Esophagus squamous epithelium (tissue), 5 donors: ENCODE measurements at regions not wholly inside any gene's neighbourhood (a gene's known extent, or its start where the extent isn't known, plus 50 kb on each side); places are given as distances from the start of the nearest gene placed in this dataset.
"Not testable (repeated sequence)": the region's sequence is repeated elsewhere in the genome, so short reads cannot be mapped to it uniquely, and the experiment has no call there.

Source experiments
- DNase-seq: peaks from one replicate; lab custom pipeline; 2025; lab: John Stamatoyannopoulos, UW
- H3K27ac ChIP-seq, 4 donors: fragments of 200-600 bp; sonication (generic); one replicate each; pipeline ENCODE4 v1.5.1; 2016 to 2019; ENCODE audit warnings: mild to moderate bottlenecking in 1 of 4
- H3K27me3 ChIP-seq, 4 donors: fragments of 200-600 bp; sonication (generic); 1 replicate in 3 of 4; 2 replicates in 1 of 4; pipeline versions ENCODE4 v1.5.1 to v1.6.0; 2017 to 2021; ENCODE audit warnings: antibody characterized with exemption in 1 of 4
- H3K36me3 ChIP-seq, 3 donors: fragments of 200-600 bp; sonication (generic); one replicate each; pipeline ENCODE4 v1.5.1; 2016 to 2019
- H3K4me1 ChIP-seq, 3 donors: fragments of 200-600 bp; sonication (generic); one replicate each; pipeline ENCODE4 v1.5.1; 2017 to 2019
- H3K4me3 ChIP-seq, 4 donors: fragments of 200-600 bp; sonication (generic); 1 replicate in 3 of 4; 2 replicates in 1 of 4; pipeline ENCODE4 v1.5.1; 2016 to 2019; ENCODE audit warnings: mild to moderate bottlenecking in 2 of 4, moderate library complexity in 1 of 4
- H3K9me3 ChIP-seq, 3 donors: fragments of 200-600 bp; sonication (generic); one replicate each; pipeline ENCODE4 v1.5.1; 2016 to 2019
- POLR2A ChIP-seq, 4 donors: fragments of 450-650 bp; IDR thresholded peaks; one replicate each; pipeline ENCODE4 v1.6.1; 2017; ENCODE audit warnings: antibody characterized with exemption in 4 of 4, mild to moderate bottlenecking in 4 of 4, moderate library complexity in 3 of 4
- WGBS, 2 donors: methylation state at CpG; one replicate each; pipeline ENCODE4 v1.1.5; 2018; 5-methylcytosine and 5-hydroxymethylcytosine counted together
- intact Hi-C: fragments of 100-400 bp; cut with DNase I; formaldehyde crosslinking; loops from one replicate; pipeline ENCODE4 v1.15.0; 2022
- TF ChIP-seq, protein P1 (sequence below), 6 experiments: fragments of 450-650 bp in 4 of 6; fragments of 200-600 bp in 2 of 6; sonication (generic) in 2 of 6; IDR thresholded peaks; one replicate each; pipeline ENCODE4 v1.5.1; 2016 to 2019; ENCODE audit warnings: antibody characterized with exemption in 6 of 6, mild to moderate bottlenecking in 4 of 6, moderate library complexity in 4 of 6
- donor health status: DM: yes; HTN: yes; CAD: no.

DNA sequence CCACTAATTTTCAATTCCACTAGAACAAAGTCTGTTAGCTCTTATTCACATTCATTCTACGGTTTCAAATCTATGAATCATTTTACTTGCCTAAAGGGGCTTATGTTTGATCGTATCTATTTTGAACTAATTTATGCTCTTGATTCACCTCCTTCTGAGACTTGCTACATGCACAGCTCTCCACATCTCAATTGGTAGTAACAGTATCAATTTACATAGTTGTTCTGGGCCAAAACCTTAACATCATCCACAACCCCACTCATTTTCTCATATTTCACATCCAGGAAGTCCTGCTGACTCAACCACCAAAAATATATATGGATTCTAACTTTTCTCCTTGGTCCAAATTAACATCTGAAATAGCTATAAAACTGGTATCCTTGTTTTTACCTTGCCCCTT lies 208.6 kb downstream of the RASSF9 start:
- no peak overlapping the region for H3K27ac ChIP-seq
- no peaks in the 10 kb centered on the region for H3K27me3 ChIP-seq
- H3K4me3 ChIP-seq, result no peak overlapping the region
- no peak for TF ChIP-seq POLR2A (IDR thresholded peaks at IDR 0.05)
- TF ChIP-seq, protein P1, sequence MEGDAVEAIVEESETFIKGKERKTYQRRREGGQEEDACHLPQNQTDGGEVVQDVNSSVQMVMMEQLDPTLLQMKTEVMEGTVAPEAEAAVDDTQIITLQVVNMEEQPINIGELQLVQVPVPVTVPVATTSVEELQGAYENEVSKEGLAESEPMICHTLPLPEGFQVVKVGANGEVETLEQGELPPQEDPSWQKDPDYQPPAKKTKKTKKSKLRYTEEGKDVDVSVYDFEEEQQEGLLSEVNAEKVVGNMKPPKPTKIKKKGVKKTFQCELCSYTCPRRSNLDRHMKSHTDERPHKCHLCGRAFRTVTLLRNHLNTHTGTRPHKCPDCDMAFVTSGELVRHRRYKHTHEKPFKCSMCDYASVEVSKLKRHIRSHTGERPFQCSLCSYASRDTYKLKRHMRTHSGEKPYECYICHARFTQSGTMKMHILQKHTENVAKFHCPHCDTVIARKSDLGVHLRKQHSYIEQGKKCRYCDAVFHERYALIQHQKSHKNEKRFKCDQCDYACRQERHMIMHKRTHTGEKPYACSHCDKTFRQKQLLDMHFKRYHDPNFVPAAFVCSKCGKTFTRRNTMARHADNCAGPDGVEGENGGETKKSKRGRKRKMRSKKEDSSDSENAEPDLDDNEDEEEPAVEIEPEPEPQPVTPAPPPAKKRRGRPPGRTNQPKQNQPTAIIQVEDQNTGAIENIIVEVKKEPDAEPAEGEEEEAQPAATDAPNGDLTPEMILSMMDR (IDR thresholded peaks at IDR 0.05), result no peak
- peaks cover 0 to 24% (median 0%) of the 10 kb centered on the region in 3 donors for H3K4me1 ChIP-seq
- WGBS, 2 donors, result 36 to 68% methylated on average over 2 of the region's 2 CpGs
- no peaks in the 10 kb centered on the region for H3K36me3 ChIP-seq
- DNase-seq, result no peak
- no peaks in the 10 kb centered on the region for H3K9me3 ChIP-seq
- intact Hi-C loops, result no loop called here

DNA sequence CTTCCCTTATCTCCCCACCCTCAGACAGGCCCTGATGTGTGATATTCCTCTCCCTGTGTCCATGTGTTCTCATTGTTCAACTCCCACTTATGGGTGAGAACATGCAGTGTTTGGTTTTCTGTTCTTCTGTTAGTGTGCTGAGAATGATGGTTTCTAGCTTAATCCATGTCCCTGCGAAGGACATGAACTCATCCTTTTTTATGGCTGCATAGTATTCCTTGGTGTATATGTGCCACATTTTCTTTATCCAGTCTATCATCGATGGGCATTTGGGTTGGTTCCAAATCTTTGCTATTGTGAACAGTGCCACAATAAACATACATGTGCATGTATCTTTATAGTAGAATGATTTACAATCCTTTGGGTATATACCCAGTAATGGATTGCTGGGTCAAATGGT lies 207.6 kb downstream of the RASSF9 start:
- H3K4me3 ChIP-seq, H3K9me3 ChIP-seq, H3K27me3 ChIP-seq, H3K27ac ChIP-seq, H3K36me3 ChIP-seq, DNase-seq, intact Hi-C loops: not testable (repeated sequence)
- WGBS, 2 donors, result 84 to 92% methylated on average over 2 of the region's 2 CpGs
- H3K4me1 ChIP-seq, result peaks cover 0 to 33% (median 0%) of the 10 kb centered on the region in 3 donors

DNA sequence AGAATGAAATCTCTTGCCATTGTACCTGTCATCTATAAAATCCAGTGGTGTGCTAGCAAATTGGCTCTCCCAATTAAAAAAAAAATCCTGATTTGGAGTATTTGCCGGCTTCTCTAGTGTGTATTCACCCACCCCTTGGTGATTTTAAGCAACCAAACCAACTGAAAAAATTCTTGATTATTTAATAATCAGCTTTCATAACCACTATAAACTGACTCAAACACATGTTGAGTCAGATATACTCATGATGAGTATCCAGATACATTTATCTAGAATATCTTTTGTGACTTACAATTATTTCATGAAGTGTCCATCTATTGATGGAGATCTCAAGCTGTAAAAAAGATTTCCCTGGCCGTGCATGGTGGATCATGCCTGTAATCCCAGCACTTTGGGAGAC lies 205.4 kb downstream of the RASSF9 start:
- H3K4me3 ChIP-seq, result no peak overlapping the region
- intact Hi-C loops, result no loop called here
- H3K36me3 ChIP-seq, result no peaks in the 10 kb centered on the region
- WGBS, 2 donors, result 71 to 79% methylated on average over 2 of the region's 2 CpGs
- DNase-seq, result no peak
- H3K27me3 ChIP-seq, result no peaks in the 10 kb centered on the region
- peaks cover 0 to 36% (median 0%) of the 10 kb centered on the region in 3 donors for H3K4me1 ChIP-seq
- no peaks in the 10 kb centered on the region for H3K9me3 ChIP-seq
- H3K27ac ChIP-seq, result no peak overlapping the region
- TF ChIP-seq, protein P1 (IDR thresholded peaks at IDR 0.05), result no peak
- TF ChIP-seq POLR2A (IDR thresholded peaks at IDR 0.05), result no peak

DNA sequence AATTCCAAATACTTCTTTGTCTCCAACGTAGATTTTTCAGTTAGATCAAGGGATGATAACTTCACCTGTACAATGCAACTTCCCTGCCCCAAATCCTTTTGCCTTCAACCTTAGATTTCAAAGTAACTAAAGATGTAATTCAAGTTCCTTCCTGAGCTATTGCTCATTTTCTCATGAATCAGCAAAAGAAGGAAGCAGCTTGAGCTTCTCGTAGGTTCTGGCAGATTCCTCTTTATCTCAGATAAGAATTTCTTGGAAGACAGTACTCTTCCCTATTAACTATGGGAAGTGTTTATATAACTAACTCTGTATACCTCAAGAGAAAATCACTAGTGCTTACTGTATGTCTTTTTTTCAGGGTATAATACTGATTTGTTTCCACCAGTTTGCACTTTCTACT lies 203.8 kb downstream of the RASSF9 start:
- H3K9me3 ChIP-seq, result no peaks in the 10 kb centered on the region
- H3K4me1 ChIP-seq, result peaks cover 0 to 24% (median 0%) of the 10 kb centered on the region in 3 donors
- no peak for DNase-seq
- no peak for TF ChIP-seq POLR2A (IDR thresholded peaks at IDR 0.05)
- TF ChIP-seq, protein P1 (IDR thresholded peaks at IDR 0.05), result no peak
- H3K27ac ChIP-seq, result no peak overlapping the region
- no peaks in the 10 kb centered on the region for H3K36me3 ChIP-seq
- intact Hi-C loops, result no loop called here
- H3K27me3 ChIP-seq, result no peaks in the 10 kb centered on the region
- H3K4me3 ChIP-seq, result no peak overlapping the region
- WGBS, 2 donors, result 5 to 8% methylated on average over 2 of the region's 2 CpGs

DNA sequence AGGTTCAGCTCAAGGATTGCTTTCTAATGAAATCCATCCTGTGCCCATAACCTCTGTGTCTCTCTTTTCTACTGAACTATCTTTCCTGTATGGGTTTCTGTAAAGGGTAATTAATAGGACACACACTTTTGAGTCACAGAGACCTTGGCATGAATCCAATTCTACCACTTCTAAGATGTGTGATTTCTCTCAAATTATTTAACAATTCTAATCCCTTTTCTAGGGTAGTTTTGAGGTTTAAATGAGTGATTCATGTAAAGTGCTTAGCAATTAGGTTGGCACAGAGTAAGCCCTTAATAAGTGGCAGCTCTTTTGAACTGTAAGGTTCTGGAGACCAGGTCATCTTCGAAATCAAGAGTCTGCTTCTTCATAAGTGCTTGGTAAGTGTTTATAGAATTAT lies 202.7 kb downstream of the RASSF9 start:
- H3K27me3 ChIP-seq, result no peaks in the 10 kb centered on the region
- no peak overlapping the region for H3K27ac ChIP-seq
- intact Hi-C loops, result no loop called here
- TF ChIP-seq, protein P1 (IDR thresholded peaks at IDR 0.05), result no peak
- no peak for TF ChIP-seq POLR2A (IDR thresholded peaks at IDR 0.05)
- H3K4me3 ChIP-seq, result no peak overlapping the region
- DNase-seq, result no peak
- H3K9me3 ChIP-seq, result no peaks in the 10 kb centered on the region
- 45 to 64% methylated on average over 1 of the region's 1 CpG for WGBS, 2 donors
- no peaks in the 10 kb centered on the region for H3K36me3 ChIP-seq
- H3K4me1 ChIP-seq, result peaks cover 0 to 24% (median 0%) of the 10 kb centered on the region in 3 donors

DNA sequence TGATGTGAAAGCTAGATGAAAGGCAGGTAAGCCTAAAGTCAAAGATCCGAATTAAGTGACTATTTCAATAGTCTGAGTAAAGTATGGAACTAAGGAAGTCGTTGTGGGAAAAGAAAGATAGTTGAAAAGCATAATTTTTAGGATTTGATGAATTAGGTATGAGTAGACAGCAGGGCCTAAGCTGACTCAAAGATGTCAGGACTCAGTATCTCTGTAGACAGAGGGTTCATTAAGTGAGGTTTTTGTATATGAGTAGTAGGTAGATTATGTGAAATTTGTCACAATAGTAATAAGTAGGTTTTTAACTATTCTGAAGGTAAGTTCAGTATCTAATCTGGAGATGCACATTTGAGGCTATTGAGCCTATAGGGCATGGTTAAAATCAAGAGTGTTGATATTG lies 196.4 kb downstream of the RASSF9 start:
- 44 to 75% methylated on average over 2 of the region's 2 CpGs for WGBS, 2 donors
- peaks cover 0 to 28% (median 0%) of the 10 kb centered on the region in 3 donors for H3K4me1 ChIP-seq
- H3K9me3 ChIP-seq, result no peaks in the 10 kb centered on the region
- no peak overlapping the region for H3K27ac ChIP-seq
- no peak overlapping the region for H3K4me3 ChIP-seq
- H3K36me3 ChIP-seq, result no peaks in the 10 kb centered on the region
- TF ChIP-seq, protein P1 (IDR thresholded peaks at IDR 0.05), result no peak
- TF ChIP-seq POLR2A (IDR thresholded peaks at IDR 0.05), result no peak
- H3K27me3 ChIP-seq, result no peaks in the 10 kb centered on the region
- no peak for DNase-seq
- intact Hi-C loops, result no loop called here
